ENCODE measurements at regions not wholly inside any gene's neighbourhood (a gene's known extent, or its start where the extent isn't known, plus 50 kb on each side); places are given as distances from the start of the nearest gene placed in this dataset.

GRCh38 chr13:104198801-104199200 is 1132.6 kb upstream of the SLC10A2 start:
- DNase-seq, result no peak

DNA sequence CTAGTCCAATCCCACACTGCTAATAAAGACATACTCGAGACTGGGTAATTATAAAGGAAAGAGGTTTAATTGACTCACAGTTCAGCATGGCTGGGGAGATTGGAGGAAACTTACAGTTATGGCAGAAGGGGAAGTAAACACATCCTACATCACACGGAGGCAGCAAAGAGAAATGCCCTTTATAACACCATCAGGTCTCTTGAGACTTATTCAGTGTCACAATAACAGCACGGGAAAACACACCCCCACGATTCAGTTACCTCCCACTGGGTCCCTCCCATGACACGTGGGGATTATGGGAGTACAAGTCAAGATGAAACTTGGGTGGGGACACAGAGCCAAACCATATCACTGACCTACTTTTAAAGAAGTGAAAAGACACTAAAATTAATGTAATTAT is 1130.4 kb upstream of the SLC10A2 start:
- no peak for DNase-seq

DNA sequence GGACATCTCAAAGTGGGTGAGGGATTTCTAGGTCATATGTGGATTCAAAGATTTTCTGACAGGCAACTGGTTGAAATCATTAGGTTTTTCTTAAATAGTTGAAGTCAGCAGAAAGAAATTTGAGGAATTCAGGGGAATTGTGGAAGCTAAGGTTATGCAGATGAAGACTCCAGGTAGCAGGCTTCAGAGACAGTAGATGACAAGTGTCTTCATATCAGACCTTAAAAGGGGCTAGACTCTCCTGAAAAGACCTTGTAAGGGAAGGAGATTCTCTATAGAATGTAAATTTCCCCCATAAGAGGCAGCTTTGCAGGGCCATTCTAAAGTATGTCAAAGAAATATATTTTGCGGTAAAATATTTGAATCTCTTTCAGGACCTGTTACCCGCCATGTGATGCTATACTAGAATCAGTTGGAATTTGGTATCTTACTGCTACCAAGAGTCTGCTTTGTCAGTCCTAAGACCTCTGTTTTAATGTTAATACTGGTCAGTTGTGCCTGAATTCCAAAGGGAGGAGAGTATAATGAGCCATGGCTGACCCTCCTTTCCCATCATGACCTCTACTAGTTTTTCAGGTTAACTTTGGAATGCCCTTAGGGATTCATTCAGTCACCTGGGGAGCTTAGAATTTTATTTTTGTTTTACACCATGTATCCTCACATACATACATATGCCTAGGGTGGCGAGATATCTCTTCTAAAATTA is 1115.5 kb upstream of the SLC10A2 start:
- DNase-seq, result no peak

DNA sequence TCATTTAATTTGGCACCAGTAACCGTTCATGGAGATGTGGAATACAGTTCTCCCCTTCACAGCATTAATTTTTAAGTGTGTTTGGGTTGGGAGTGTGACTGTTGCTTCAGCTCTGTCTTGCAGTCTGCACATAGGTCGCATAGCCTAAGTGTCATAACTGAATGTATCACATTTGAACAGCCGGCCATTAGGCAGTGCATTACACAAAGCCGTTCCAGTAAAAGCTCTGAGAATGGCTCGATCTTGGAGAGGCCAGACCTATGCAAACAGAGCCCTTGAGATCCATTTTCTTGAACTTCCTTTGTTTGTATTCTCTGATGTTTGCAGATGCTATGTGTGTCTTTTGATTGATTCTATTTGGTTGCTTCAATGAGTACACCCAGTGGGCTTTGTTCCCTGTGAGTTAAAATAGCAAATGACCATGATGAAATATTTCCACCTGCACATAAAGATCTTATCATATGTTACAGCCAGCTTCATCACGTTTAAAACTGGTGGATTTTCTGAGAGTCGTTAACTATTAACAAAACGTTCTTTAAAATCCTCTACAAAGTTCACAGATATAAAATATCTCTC is 1104.9 kb upstream of the SLC10A2 start:
- DNase-seq, result no peak

DNA sequence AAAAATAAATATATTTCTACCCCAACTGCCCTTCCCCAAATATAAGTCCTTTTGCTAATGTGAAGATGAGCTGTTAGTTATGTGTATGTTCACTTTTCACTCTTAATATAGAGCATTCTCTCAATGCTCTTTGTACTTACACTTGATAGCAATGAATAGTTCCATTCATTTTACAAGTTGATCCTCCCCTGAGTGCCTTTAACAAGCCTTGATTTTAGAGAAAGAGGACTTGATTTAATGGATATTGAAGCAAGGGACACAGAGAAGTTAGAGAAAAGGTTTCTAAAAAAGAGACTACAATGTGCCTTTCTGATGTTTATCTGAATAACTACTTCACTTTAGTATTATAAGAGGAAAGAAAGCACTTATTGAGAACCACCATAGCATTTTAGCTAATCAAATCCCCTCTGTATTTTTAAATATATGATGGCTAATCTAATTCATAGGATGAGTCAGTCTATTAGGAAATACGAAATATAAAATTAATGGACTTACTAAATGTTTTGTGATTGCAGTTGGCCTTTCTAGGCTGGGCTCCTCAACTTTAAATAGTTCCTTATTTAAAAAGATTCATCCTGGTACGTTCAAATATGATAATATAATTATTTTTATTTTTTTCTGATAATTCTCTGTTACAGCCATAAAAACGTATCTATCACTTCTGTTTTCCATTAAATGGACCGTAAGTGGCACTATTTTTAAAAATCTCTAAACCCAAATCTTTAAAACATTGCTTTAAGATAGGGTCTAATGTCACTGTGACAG is 1097.8 kb upstream of the SLC10A2 start:
- DNase-seq, result no peak

DNA sequence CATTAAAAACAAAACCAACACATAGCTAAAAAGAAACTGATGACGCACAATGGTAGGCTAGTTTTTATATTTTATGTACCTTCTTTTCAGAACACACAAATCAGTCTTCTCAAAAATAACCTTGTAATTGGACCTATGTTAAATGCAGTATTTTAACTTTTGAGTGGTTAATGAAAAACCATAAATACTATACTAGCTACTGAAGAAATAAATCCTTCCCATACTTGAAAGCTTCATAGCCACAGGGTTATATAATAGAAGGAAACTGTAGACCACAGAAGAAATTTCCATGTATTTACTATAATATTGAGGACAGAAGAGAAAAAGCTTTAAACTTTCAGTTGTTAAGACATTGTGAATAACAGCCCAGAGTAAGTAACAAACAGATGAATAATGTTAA is 1094.3 kb upstream of the SLC10A2 start:
- DNase-seq, result no peak

GRCh38 chr13:104143760-104144416 is 1077.7 kb upstream of the SLC10A2 start:
- DNase-seq, result no peak

DNA sequence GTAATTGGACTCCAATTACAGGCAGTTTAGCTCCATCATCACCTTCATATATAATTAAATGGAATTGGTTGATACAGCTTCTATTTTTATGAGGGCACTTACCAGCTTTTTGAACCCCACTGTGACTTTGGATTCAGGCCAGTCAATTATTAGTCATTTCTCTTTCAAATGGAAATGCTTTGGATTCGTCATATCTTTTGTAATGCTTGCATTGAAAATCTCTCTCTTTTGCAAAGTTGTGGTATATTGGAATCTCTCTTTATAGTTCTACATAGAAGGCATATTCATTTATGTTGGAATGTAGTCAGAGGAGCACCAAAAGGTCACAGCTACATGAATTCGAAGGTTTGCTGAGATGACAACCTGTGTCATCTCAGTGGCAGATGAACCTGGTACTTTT is 1074.3 kb upstream of the SLC10A2 start:
- no peak for DNase-seq

GRCh38 chr13:104137416-104137815 is 1071.2 kb upstream of the SLC10A2 start:
- DNase-seq, result no peak

GRCh38 chr13:104132849-104133248 is 1066.6 kb upstream of the SLC10A2 start:
- DNase-seq, result no peak

DNA sequence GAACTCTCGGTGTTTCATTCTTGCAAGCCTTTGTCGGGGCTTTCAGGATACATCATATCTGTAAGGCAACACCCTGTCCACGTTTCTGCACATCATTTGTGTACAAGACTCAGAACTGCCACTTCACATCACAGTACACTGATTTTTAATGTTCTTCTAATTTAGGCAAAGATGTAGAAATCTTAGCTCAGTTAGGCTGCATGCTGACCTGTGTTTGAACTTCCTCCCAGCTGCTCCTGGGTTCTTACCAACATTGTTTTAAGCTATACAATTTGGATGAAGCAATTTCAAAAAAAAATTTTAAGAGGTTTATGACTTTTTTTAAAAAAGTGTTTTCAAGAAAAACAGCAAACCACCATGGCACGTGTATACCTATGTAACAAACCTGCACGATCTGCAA is 1047.9 kb upstream of the SLC10A2 start:
- no peak for DNase-seq

DNA sequence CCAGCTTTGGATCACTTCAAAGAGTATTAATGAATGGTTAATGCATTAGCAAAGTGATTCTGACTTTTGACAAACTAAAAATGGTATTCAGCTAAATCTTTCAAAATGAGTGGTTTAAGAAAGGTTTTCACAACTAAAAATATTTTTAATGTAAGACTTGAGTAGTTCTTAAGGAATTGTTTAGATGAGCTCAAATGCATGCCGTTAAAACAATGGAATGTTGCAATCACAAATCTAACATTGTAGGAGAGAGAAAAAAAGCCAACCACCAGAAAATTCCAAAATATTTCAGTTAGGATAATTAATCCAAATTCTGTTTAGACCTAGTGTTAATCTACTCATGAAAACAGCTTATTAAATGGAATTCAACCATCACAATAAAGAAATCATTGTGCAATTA is 1044.8 kb upstream of the SLC10A2 start:
- DNase-seq, result no peak

- no peak for DNase-seq
Observed at GRCh38 chr13:104106705-104107393, 1040.6 kb upstream of the SLC10A2 start.

- no peak for DNase-seq
Observed at GRCh38 chr13:104105418-104106355, 1039.5 kb upstream of the SLC10A2 start.

DNA sequence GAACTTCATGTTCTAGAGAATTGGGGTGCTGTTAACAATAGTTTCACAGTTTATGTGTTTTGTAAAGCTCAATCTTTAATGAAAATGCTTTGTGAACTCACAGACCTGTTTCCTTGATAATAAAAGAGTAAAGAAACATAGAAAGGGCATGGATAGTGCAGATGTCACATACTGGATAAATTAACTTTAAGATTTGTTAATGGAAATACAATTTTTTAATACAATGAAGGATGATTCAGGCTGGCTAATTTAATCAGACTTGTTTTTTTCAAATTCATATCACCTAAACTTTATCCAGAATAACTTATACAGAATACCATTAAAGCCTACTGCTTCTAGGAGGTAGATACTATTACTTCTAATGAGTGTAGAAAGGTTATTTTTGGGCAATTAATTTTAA is 1033.5 kb upstream of the SLC10A2 start:
- no peak for DNase-seq

GRCh38 chr13:104098421-104098820 is 1032.2 kb upstream of the SLC10A2 start:
- DNase-seq, result no peak

- no peak for DNase-seq
Observed at GRCh38 chr13:104086759-104087158, 1020.5 kb upstream of the SLC10A2 start.

GRCh38 chr13:104086210-104086609 is 1020.0 kb upstream of the SLC10A2 start:
- no peak for DNase-seq

DNA sequence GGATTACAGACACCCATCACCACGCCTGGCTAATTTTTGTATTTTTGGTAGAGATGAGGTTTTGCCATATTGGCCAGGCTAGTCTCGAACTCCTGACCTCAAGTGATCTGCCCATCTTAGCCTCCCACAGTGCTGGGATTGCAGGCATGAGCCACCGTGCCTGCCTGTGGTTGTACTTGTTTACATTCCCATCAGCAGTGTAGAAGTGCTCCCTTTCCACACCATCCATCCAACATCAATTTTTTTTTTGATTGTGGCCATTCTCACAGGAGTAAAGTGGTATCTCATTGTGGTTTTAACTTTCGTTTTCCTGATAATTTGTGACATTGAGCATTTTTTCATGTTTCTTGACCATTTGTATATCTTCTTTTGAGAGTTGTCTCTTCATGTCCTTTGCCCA is 1019.4 kb upstream of the SLC10A2 start:
- DNase-seq, result no peak

DNA sequence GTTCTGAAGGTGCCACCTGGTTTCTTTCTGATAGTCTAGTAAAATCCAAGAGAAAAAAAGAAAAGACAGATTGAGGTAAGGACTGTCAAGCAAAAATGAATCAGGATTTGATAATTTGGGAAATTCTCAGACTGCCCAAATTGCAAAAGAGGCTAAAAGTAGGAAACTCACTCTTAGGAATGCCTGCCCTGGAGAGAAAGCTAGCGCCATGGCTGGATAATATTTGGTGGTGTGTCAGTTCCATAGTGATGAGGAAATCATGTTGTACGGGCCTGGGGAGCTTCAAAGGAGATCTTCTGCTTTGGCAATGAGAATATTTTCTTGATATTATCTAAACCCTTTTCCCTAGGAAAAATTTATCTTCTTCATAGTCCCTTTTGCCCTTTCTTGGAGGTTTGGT is 1008.1 kb upstream of the SLC10A2 start:
- DNase-seq, result no peak

DNA sequence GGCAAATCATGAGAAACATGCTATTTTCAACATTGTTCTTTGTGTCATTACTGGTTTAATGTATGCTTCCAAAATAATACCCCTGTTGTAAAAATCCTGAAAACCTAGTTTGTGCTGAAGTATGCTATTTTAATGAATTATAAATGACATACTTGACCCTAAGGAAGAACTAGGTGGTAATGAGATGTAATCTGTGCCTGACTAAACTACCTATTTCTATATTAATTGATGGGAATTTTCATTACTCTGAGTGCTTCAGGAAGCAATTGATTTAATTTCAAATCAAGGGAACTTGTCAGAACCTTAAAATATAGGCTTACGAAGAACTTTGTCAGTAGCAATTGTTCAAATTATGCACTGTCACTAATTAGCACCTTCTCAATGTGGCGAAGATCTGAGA is 1005.6 kb upstream of the SLC10A2 start:
- DNase-seq, result no peak

GRCh38 chr13:104065328-104065727 is 999.1 kb upstream of the SLC10A2 start:
- DNase-seq, result no peak

Measured in activated naive CD4-positive, alpha-beta T cell treated with anti-CD3 and anti-CD28 coated beads, Interleukin-2, amount 50 U/mL, for 16 hours (primary cell).